ENCODE measurements at regions not wholly inside any gene's neighbourhood (a gene's known extent, or its start where the extent isn't known, plus 50 kb on each side); places are given as distances from the start of the nearest gene placed in this dataset.

DNA sequence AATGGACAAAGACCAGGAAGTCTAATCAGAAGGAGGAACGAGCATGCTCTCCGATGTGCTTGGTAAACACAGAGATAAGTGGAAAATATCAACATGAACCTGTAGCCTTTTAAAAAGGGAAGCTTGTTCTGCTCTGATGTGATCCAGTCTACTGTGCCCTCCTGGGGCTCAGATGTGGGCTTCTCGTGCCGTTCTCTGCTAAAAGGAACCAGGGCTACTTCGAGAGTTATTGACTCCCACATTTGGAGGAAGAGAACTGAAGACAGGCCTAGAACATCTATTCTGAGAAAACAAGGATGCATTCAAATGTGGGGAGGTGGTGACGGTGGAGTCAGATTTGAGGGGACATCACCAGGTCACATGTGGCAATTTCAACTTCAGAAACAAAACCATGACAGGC, 325.4 kb downstream of the GLRX3 start:
- Histone ChIP-seq H3K9me3 (ENCODE audit: control insufficient read depth, low read depth, low read length) (peaks cover 3% of the 10 kb centered on the region), H3K27ac (ENCODE audit: control insufficient read depth, insufficient read depth, low read length) (no peak overlapping the region), H3K36me3 (ENCODE audit: control insufficient read depth in 2 of 2, extremely low read depth in 1 of 2, insufficient read depth in 2 of 2, low read length in 2 of 2) (no peaks in the 10 kb centered on the region), H3K79me2 (ENCODE audit: control insufficient read depth, insufficient read depth, low read length) (no peaks in the 10 kb centered on the region), H2AFZ (ENCODE audit: control insufficient read depth, low read length) (no peak overlapping the region), H4K20me1 (ENCODE audit: control insufficient read depth, extremely low read depth, insufficient read depth, low read length) (no peaks in the 10 kb centered on the region), H3K4me2 (ENCODE audit: control insufficient read depth, extremely low read depth, insufficient read depth, low read depth, low read length) (no peak overlapping the region), H3K9me1 (ENCODE audit: control insufficient read depth, extremely low read depth, insufficient read depth, low read length) (no peaks in the 10 kb centered on the region), H3K27me3 (ENCODE audit: control insufficient read depth, extremely low read depth, insufficient read depth, low read length) (no peaks in the 10 kb centered on the region), H3K9ac (ENCODE audit: control insufficient read depth, extremely low read depth, insufficient read depth, low read length) (no peak overlapping the region), H3K4me3 (ENCODE audit: control insufficient read depth in 2 of 3, extremely low read depth in 1 of 3, insufficient read depth in 2 of 3, low read depth in 1 of 3, low read length in 3 of 3) (no peak overlapping the region), H3K4me1 (ENCODE audit: control insufficient read depth, extremely low read depth, insufficient read depth, low read length) (no peaks in the 10 kb centered on the region)
- TF ChIP-seq, protein P1, sequence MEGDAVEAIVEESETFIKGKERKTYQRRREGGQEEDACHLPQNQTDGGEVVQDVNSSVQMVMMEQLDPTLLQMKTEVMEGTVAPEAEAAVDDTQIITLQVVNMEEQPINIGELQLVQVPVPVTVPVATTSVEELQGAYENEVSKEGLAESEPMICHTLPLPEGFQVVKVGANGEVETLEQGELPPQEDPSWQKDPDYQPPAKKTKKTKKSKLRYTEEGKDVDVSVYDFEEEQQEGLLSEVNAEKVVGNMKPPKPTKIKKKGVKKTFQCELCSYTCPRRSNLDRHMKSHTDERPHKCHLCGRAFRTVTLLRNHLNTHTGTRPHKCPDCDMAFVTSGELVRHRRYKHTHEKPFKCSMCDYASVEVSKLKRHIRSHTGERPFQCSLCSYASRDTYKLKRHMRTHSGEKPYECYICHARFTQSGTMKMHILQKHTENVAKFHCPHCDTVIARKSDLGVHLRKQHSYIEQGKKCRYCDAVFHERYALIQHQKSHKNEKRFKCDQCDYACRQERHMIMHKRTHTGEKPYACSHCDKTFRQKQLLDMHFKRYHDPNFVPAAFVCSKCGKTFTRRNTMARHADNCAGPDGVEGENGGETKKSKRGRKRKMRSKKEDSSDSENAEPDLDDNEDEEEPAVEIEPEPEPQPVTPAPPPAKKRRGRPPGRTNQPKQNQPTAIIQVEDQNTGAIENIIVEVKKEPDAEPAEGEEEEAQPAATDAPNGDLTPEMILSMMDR (optimal IDR thresholded peaks at IDR 0.05 in 1 of 3, IDR thresholded peaks at IDR 0.05 in 1 of 3, conservative IDR thresholded peaks at IDR 0.05 in 1 of 3; ENCODE audit: extremely low read depth in 1 of 3, insufficient read depth in 2 of 3, low read length in 3 of 3) = no peak
- TF ChIP-seq EZH2 (IDR thresholded peaks at IDR 0.05; ENCODE audit: low read length) = no peak
- FAIRE-seq (no peak), DNase-seq (ENCODE audit: low read depth, low spot score) (no peak)
- dilution Hi-C loops (cut with MboI; ENCODE audit: extremely low pct_ligation_motif_present, low sequenced_read_pairs) = no loop called here

DNA sequence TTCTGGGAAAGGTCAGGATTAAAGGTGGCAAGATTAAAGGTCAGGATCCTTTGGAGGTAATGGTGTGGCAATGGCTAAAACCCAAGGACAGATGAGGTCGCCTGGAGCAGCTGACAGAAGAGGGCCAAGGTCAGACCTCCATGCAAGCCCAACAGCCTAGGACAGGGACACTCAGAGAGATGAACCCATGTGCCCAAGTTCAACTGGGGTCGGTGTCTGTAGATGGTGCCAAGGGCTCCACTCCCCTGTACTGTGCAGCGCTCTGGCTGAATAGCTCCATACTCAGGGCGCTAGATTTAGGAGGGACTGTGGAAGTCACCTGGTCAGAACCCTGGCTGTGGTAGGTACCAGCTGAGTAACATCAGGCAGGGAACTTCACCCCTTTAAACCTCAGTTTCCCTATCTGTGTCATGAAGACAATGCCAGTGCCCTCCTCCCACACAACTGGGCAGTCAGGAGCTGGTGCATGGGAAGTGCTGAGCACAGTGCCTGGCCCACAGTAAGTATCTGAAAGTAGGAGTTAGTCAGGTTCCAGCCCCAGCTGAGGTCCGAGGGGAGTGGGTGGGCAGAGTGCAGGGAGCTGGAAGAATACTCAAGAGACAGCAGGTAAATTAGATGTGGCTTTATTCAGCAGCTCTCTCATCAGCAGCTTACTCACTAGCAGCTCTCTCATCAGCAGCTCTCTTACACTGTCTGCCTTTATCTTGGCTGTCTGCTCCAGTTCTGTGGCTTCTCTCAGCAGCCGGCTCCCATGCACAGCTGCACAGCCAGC, 327.1 kb downstream of the GLRX3 start:
- TF ChIP-seq EZH2 (IDR thresholded peaks at IDR 0.05; ENCODE audit: low read length) = no peak
- TF ChIP-seq, protein P1 (optimal IDR thresholded peaks at IDR 0.05 in 1 of 3, IDR thresholded peaks at IDR 0.05 in 1 of 3, conservative IDR thresholded peaks at IDR 0.05 in 1 of 3; ENCODE audit: extremely low read depth in 1 of 3, insufficient read depth in 2 of 3, low read length in 3 of 3) = no peak
- no peaks in the 10 kb centered on the region for H3K79me2 ChIP-seq (ENCODE audit: control insufficient read depth, insufficient read depth, low read length)
- dilution Hi-C loops (cut with MboI; ENCODE audit: extremely low pct_ligation_motif_present, low sequenced_read_pairs) = no loop called here
- no peak overlapping the region for H3K27ac ChIP-seq (ENCODE audit: control insufficient read depth, insufficient read depth, low read length)
- H2AFZ ChIP-seq (ENCODE audit: control insufficient read depth, low read length) = no peak overlapping the region
- H3K9ac ChIP-seq (ENCODE audit: control insufficient read depth, extremely low read depth, insufficient read depth, low read length) = no peak overlapping the region
- H3K36me3 ChIP-seq (ENCODE audit: control insufficient read depth in 2 of 2, extremely low read depth in 1 of 2, insufficient read depth in 2 of 2, low read length in 2 of 2) = no peaks in the 10 kb centered on the region
- no peak for DNase-seq (ENCODE audit: low read depth, low spot score)
- FAIRE-seq = no peak
- no peak overlapping the region for H3K4me2 ChIP-seq (ENCODE audit: control insufficient read depth, extremely low read depth, insufficient read depth, low read depth, low read length)
- no peaks in the 10 kb centered on the region for H3K9me1 ChIP-seq (ENCODE audit: control insufficient read depth, extremely low read depth, insufficient read depth, low read length)
- H3K4me1 ChIP-seq (ENCODE audit: control insufficient read depth, extremely low read depth, insufficient read depth, low read length) = no peaks in the 10 kb centered on the region
- H4K20me1 ChIP-seq (ENCODE audit: control insufficient read depth, extremely low read depth, insufficient read depth, low read length) = no peaks in the 10 kb centered on the region
- H3K27me3 ChIP-seq (ENCODE audit: control insufficient read depth, extremely low read depth, insufficient read depth, low read length) = no peaks in the 10 kb centered on the region
- H3K4me3 ChIP-seq (ENCODE audit: control insufficient read depth in 2 of 3, extremely low read depth in 1 of 3, insufficient read depth in 2 of 3, low read depth in 1 of 3, low read length in 3 of 3) = no peak overlapping the region
- peaks cover 3% of the 10 kb centered on the region for H3K9me3 ChIP-seq (ENCODE audit: control insufficient read depth, low read depth, low read length)
